Activated CD4-positive, alpha-beta memory T cell treated with anti-CD3 and anti-CD28 coated beads, Interleukin-2, amount 10 ng/mL, durations not matched to agents 7 days and 5 days (primary cell): ENCODE measurements at regions not wholly inside any gene's neighbourhood (a gene's known extent, or its start where the extent isn't known, plus 50 kb on each side); places are given as distances from the start of the nearest gene placed in this dataset.
"Not testable (repeated sequence)": the region's sequence is repeated elsewhere in the genome, so short reads cannot be mapped to it uniquely, and the experiment has no call there.

ENCODE experiments used
- CTCF ChIA-PET: fragments of 350-600 bp; sonication (Branson Sonifier 250); formaldehyde crosslinking; loops from one replicate; lab custom pipeline; 2021; ENCODE audit warnings: antibody characterized with exemption, inconsistent platforms; lab: Charles Lee
- POLR2A ChIA-PET: fragments of 350-600 bp; sonication (Branson Sonifier 250); formaldehyde crosslinking; loops from one replicate; lab custom pipeline; 2021; ENCODE audit warnings: antibody characterized with exemption; lab: Charles Lee
- DNase-seq: peaks from one replicate; pipeline ENCODE4 v3.0.0-alpha.2; 2020
- H3K27ac Mint-ChIP-seq: one replicate; pipeline ENCODE4 v1.8.0; 2021; ENCODE audit warnings: mild to moderate bottlenecking, mixed read lengths
- H3K27me3 Mint-ChIP-seq: one replicate; pipeline ENCODE4 v1.8.0; 2021; ENCODE audit warnings: mixed read lengths
- H3K36me3 Mint-ChIP-seq: one replicate; pipeline ENCODE4 v1.8.0; 2021; ENCODE audit warnings: low read depth, mixed read lengths
- H3K4me1 Mint-ChIP-seq: one replicate; pipeline ENCODE4 v1.8.0; 2021; ENCODE audit warnings: mixed read lengths
- H3K4me3 Mint-ChIP-seq: one replicate; pipeline ENCODE4 v1.8.0; 2021; ENCODE audit warnings: mild to moderate bottlenecking, mixed read lengths
- H3K9me3 Mint-ChIP-seq: one replicate; pipeline ENCODE4 v1.8.0; 2021; ENCODE audit warnings: mixed read lengths

- ChIA-PET POLR2A (no interaction called here), CTCF (no interaction called here)
- no peak for DNase-seq
- no peaks in the 10 kb centered on the region for H3K4me1 Mint-ChIP-seq
- no peaks in the 10 kb centered on the region for H3K36me3 Mint-ChIP-seq
- peaks cover 4% of the 10 kb centered on the region for H3K9me3 Mint-ChIP-seq
- H3K27ac Mint-ChIP-seq = no peak overlapping the region
- no peak overlapping the region for H3K4me3 Mint-ChIP-seq
- H3K27me3 Mint-ChIP-seq = peaks cover 21% of the 10 kb centered on the region
Measured at GRCh38 chr20:51958099-51959065, 156.1 kb upstream of the SALL4 start.

- no peak overlapping the region for H3K4me3 Mint-ChIP-seq
- CTCF ChIA-PET = no interaction called here
- H3K4me1 Mint-ChIP-seq = no peaks in the 10 kb centered on the region
- H3K36me3 Mint-ChIP-seq = no peaks in the 10 kb centered on the region
- H3K27me3 Mint-ChIP-seq = peaks cover 18% of the 10 kb centered on the region
- H3K27ac Mint-ChIP-seq = no peak overlapping the region
- peaks cover 4% of the 10 kb centered on the region for H3K9me3 Mint-ChIP-seq
- no peak for DNase-seq
- POLR2A ChIA-PET = no interaction called here
Measured at GRCh38 chr20:51955756-51956155, 153.4 kb upstream of the SALL4 start.

DNA sequence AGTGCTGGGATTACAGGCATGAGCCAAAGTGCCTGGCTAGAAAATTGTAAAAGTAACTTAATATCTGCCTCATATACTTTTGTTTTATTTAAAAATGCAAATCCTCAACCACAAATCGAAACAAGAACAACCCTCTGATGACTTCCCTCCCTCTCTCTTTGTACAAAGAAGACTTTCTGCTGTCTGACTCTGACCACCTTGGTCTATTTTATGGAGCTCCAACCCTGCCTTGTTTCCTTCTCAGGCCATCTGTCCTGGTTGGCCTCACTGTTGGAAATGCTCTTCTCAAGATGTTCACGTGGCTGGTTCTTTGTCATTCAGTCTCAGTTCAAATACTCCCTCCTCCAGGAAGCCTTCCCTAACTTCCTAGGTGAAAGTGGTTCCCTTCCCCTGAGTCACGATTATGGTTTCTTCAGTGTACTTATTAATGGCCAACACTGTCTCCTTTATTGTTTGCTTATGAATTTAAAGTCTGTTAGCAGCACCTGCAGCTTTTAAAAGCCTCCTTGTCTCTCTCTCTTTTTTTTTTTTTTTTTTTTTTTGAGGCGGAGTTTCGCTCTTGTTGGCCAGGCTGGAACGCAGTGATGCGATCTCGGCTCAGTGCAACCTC is 151.5 kb upstream of the SALL4 start:
- ChIA-PET CTCF (no interaction called here), POLR2A (no interaction called here)
- no peak overlapping the region for H3K27ac Mint-ChIP-seq
- H3K4me1 Mint-ChIP-seq = no peaks in the 10 kb centered on the region
- H3K27me3 Mint-ChIP-seq = peaks cover 8% of the 10 kb centered on the region
- no peak overlapping the region for H3K4me3 Mint-ChIP-seq
- peaks cover 4% of the 10 kb centered on the region for H3K9me3 Mint-ChIP-seq
- no peaks in the 10 kb centered on the region for H3K36me3 Mint-ChIP-seq
- DNase-seq = no peak

DNA sequence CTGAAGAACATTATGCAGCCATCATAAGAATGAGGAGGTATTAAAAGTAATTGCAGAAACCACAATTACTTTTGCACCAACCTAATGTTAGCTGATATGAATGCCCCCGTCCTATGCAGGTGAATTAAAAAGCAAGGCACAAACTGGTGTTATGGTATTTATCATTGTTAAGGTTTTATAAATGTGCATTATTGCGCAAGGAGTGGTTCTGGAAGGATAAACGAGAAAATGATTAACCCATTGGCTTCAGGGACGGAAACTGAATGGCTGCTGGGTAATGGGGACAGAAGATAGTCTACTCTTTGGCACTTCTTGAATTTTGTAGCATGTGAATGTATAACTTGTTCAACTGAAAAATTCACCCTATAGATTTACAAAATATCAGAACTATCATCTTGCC is 148.6 kb upstream of the SALL4 start:
- H3K9me3 Mint-ChIP-seq = peaks cover 4% of the 10 kb centered on the region
- no peak overlapping the region for H3K27ac Mint-ChIP-seq
- no peaks in the 10 kb centered on the region for H3K27me3 Mint-ChIP-seq
- POLR2A ChIA-PET = no interaction called here
- DNase-seq = no peak
- peaks cover 1% of the 10 kb centered on the region for H3K4me1 Mint-ChIP-seq
- no peaks in the 10 kb centered on the region for H3K36me3 Mint-ChIP-seq
- no peak overlapping the region for H3K4me3 Mint-ChIP-seq
- CTCF ChIA-PET = interaction anchor here (0.7 kb wide), 1 partner anchor 1007 kb away, joined by 4 read pairs; no protein-coding TSS in a partner anchor

DNA sequence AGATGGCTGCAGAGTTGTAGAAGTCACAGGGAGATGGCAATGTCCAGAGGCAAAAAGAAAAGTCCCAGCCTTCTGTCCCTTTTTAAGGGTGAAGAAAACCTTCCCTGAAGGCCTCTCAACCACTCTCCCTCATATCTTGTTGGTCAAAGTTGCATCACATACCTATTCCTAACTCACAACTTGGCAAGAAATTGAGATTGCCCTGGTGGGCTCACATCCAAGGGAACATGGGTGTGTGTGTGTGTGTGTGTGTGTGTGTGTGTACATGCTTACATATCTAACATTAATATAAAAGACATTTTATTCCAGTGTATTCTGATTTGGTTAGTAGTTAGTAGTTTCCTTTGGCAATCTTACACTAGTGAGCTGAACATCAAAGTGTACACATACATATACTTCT is 144.3 kb upstream of the SALL4 start:
- DNase-seq = no peak
- ChIA-PET POLR2A (no interaction called here), CTCF (no interaction called here)
- Mint-ChIP-seq H3K9me3 (no peaks in the 10 kb centered on the region), H3K4me1 (peaks cover 1% of the 10 kb centered on the region), H3K4me3 (no peak overlapping the region), H3K36me3 (no peaks in the 10 kb centered on the region), H3K27ac (no peak overlapping the region), H3K27me3 (no peaks in the 10 kb centered on the region)

GRCh38 chr20:51945881-51946280 is 143.6 kb upstream of the SALL4 start:
- no peaks in the 10 kb centered on the region for H3K27me3 Mint-ChIP-seq
- no peak overlapping the region for H3K4me3 Mint-ChIP-seq
- ChIA-PET CTCF (no interaction called here), POLR2A (interaction anchor here (0.7 kb wide), 1 partner anchor 934 kb away, joined by 4 read pairs; no protein-coding TSS in a partner anchor)
- no peak for DNase-seq
- H3K9me3 Mint-ChIP-seq = no peaks in the 10 kb centered on the region
- peaks cover 1% of the 10 kb centered on the region for H3K4me1 Mint-ChIP-seq
- no peaks in the 10 kb centered on the region for H3K36me3 Mint-ChIP-seq
- no peak overlapping the region for H3K27ac Mint-ChIP-seq

- no peak overlapping the region for H3K27ac Mint-ChIP-seq
- POLR2A ChIA-PET = interaction anchor here (0.7 kb wide), 1 partner anchor 935 kb away, joined by 4 read pairs; no protein-coding TSS in a partner anchor
- no peaks in the 10 kb centered on the region for H3K27me3 Mint-ChIP-seq
- no peak overlapping the region for H3K4me3 Mint-ChIP-seq
- no peaks in the 10 kb centered on the region for H3K9me3 Mint-ChIP-seq
- H3K36me3 Mint-ChIP-seq = no peaks in the 10 kb centered on the region
- DNase-seq = no peak
- CTCF ChIA-PET = no interaction called here
- H3K4me1 Mint-ChIP-seq = peaks cover 1% of the 10 kb centered on the region
Measured at GRCh38 chr20:51945177-51945576, 142.9 kb upstream of the SALL4 start.

DNA sequence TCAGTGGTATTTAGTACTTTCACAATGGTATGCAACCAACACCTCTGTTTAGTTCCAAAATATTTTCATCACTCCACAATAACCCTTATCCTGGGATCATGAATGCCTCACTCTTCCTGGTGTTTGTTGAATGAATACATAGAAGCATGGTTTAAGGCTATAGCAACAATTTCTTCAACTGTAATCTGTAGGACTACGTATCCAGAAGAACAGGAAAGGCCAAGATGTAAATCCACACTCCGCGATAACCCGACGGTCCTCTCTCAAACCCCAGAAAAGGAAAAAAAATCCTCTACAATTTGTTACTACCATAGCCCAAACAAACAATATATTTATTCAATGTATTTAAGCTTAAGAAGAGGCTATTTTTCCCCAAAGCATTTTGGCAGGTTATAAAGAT is 141.4 kb upstream of the SALL4 start:
- no peak overlapping the region for H3K4me3 Mint-ChIP-seq
- H3K36me3 Mint-ChIP-seq = no peaks in the 10 kb centered on the region
- H3K4me1 Mint-ChIP-seq = peaks cover 1% of the 10 kb centered on the region
- H3K9me3 Mint-ChIP-seq = no peaks in the 10 kb centered on the region
- peaks cover 2% of the 10 kb centered on the region for H3K27me3 Mint-ChIP-seq
- no peak for DNase-seq
- H3K27ac Mint-ChIP-seq = no peak overlapping the region
- POLR2A ChIA-PET = no interaction called here
- CTCF ChIA-PET = no interaction called here

DNA sequence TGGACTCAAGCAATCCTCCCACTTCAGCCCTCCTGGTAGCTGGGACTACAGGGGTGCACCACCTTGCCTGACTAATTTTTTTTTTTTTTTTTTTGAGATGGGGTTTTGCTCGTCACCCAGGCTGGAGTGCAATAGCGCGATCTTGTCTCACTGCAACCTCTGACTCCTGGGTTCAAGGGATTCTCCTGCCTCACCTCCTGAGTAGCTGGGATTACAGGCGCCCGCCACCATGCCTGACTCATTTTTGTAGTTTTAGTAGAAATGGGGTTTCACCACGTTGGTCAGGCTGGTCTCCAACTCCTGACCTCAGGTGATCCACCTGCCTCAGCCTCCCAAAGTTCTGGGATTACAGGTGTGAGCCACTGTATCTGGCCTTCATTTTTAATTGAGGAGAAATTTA is 141.0 kb upstream of the SALL4 start:
- H3K36me3 Mint-ChIP-seq, H3K4me3 Mint-ChIP-seq, H3K4me1 Mint-ChIP-seq, H3K27me3 Mint-ChIP-seq, H3K27ac Mint-ChIP-seq, CTCF ChIA-PET, H3K9me3 Mint-ChIP-seq, DNase-seq: not testable (repeated sequence)
- POLR2A ChIA-PET = interaction anchor here (0.7 kb wide), 1 partner anchor 125 kb away, joined by 3 read pairs; no protein-coding TSS in a partner anchor

- no peak overlapping the region for H3K27ac Mint-ChIP-seq
- no peaks in the 10 kb centered on the region for H3K4me1 Mint-ChIP-seq
- H3K27me3 Mint-ChIP-seq = peaks cover 2% of the 10 kb centered on the region
- POLR2A ChIA-PET = no interaction called here
- no peaks in the 10 kb centered on the region for H3K9me3 Mint-ChIP-seq
- H3K36me3 Mint-ChIP-seq = no peaks in the 10 kb centered on the region
- CTCF ChIA-PET = no interaction called here
- no peak overlapping the region for H3K4me3 Mint-ChIP-seq
- no peak for DNase-seq
Measured at GRCh38 chr20:51941503-51941902, 139.2 kb upstream of the SALL4 start.

GRCh38 chr20:51939259-51939585 is 136.9 kb upstream of the SALL4 start:
- DNase-seq = no peak
- Mint-ChIP-seq H3K4me1 (no peaks in the 10 kb centered on the region), H3K4me3 (no peak overlapping the region), H3K36me3 (no peaks in the 10 kb centered on the region), H3K27me3 (peaks cover 2% of the 10 kb centered on the region), H3K27ac (no peak overlapping the region), H3K9me3 (no peaks in the 10 kb centered on the region)
- POLR2A ChIA-PET = no interaction called here
- CTCF ChIA-PET = no interaction called here

DNA sequence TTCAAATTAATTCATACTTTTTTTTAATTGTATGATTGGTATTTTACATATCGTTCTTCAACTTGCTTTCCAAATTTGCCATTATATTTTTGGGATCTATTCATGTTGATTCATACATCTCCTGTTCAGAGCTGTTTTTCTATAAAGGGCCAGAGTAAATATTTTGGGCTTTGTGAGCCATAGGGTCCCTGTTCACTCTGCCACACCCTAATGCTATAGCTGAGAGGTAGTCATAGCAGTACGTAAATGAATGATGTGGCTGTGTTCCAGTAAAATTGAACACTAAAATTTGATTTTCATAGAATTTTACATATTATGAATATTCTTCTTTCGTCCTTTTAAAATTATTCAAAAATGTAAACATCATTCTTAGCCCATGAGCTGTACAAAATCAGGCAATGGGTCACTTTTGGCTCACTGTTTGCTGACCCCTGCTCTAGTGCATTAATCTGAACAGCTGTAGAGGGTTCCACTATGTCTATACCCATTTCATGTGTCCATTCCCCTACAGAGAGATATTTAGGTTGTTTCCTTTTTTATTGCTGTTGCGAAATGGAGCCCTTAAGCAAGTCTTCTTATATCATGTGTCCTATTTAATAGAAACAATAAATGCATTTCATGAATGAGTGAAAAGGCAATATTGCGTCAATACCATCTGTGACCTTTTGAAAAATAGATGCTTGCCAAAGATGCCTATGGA is 136.4 kb upstream of the SALL4 start:
- DNase-seq = no peak
- CTCF ChIA-PET = no interaction called here
- no peaks in the 10 kb centered on the region for H3K4me1 Mint-ChIP-seq
- no peaks in the 10 kb centered on the region for H3K9me3 Mint-ChIP-seq
- no peak overlapping the region for H3K4me3 Mint-ChIP-seq
- no peak overlapping the region for H3K27ac Mint-ChIP-seq
- peaks cover 2% of the 10 kb centered on the region for H3K27me3 Mint-ChIP-seq
- POLR2A ChIA-PET = no interaction called here
- no peaks in the 10 kb centered on the region for H3K36me3 Mint-ChIP-seq

GRCh38 chr20:51937779-51938178 is 135.5 kb upstream of the SALL4 start:
- Mint-ChIP-seq H3K27me3 (peaks cover 2% of the 10 kb centered on the region), H3K4me3 (no peak overlapping the region), H3K36me3 (no peaks in the 10 kb centered on the region), H3K27ac (no peak overlapping the region), H3K4me1 (no peaks in the 10 kb centered on the region), H3K9me3 (no peaks in the 10 kb centered on the region)
- POLR2A ChIA-PET = no interaction called here
- DNase-seq = no peak
- CTCF ChIA-PET = no interaction called here
